GM18907 (cell line): ENCODE measurements at regions not wholly inside any gene's neighbourhood (a gene's known extent, or its start where the extent isn't known, plus 50 kb on each side); places are given as distances from the start of the nearest gene placed in this dataset.

Experiments used
- ATAC-seq: cut with Tn5 transposase; IDR thresholded peaks from one replicate; pipeline ENCODE4 v1.9.1; 2021; ENCODE audit warnings: mild to moderate bottlenecking, moderate library complexity; ENCODE audit not compliant: unreplicated experiment

DNA sequence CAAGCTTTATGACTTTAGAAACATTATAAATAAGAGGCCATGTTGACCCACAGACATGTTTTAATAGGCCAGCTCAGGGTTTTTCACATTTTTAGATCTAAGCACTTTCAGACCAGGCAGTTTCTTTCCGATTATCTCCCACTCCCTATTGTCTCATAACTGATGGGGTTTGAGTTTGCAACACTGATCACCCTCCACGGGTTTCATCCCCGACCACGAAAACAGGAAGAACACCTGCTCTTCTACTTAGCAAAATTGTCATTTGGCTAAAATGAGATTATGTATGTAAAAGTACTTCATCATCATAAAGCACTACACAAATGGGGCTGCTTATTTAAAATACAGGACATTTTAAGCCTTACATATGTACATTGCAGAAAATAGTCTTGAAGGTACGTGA, 407.9 kb downstream of the HNRNPD start:
- no peak for ATAC-seq

DNA sequence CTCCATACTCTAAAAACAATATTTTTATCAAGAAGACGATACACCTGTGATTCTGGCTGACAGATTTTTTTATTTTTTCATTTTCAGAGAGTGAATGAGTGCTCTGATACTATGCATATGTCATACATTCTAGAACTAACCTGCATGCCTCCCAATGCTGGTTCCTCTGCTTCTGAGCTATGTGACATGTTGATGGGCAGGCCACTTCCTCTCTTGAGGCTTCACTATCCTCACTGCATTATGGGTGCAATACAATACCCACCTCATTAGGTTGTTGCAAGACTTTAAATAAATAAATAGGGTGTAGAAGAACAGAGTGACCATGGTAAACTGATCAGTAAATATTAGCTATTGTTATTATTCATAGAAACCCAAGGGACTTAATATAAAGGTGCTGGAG, 408.3 kb downstream of the HNRNPD start:
- no peak for ATAC-seq

DNA sequence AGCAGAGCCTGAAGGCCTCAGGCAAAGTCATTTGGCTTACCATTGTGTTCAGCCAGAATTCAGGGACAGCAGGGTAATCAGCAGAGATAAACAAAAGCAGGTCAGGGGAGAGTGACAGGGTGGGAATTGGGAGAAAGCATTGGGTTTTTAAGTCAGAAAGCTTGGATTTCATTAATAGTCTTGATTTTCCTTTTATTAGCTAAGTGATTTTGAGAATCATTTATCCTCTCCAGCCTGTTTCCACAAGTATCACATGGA, 410.1 kb downstream of the HNRNPD start:
- ATAC-seq = no peak

DNA sequence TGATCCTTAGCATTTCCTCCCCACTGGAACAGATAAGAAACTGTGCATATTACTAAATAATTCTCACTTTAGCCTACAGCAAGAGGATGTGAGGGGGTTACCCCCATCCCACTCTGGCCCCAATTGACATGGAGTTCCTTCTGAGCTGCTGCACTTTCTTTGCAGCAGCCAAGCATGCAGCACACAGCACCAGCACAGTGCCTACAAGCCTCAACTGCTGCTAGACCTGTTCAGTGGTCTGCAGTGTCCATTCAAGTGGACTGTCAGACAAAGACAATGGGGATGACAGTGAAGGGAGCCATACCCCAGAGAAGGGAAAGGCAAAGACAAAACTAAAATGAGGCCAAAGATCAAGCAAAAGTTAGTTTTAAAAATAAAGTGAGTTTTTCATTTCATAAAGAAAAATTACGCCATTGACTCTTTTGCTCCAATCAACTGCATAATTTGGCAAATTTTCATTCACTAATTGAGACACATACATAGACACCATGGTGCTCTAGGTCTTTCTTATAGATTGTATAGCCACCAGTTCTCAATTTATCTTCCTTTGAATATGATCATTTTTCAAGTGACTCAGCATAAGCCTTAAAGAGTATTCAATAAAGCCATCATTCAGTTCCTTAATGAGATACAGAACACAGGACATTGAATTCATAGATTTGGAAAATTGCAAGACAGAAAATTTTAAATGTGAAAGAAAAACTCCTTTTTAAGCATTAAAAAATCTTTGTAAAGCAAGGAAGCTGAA, 410.6 kb downstream of the HNRNPD start:
- no peak for ATAC-seq

DNA sequence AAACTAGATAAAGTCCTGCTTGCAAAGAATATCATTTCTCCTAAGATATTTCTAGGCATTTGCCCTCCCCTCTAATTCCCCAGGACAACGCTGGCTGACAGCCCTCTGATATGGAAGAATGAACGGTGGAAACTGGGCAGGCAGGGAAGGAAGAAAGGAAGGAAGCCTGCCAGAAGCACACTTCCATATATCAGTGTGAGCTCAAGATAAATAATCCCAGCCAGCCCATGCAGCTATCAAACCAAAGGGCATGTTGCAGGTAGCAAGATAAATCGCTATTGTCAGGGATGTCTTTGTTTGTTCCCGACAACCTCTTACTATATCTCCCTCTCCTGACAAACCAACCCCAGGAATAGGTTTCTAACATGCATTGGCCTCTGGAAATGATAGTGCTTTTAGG, 412.8 kb downstream of the HNRNPD start:
- ATAC-seq = no peak

DNA sequence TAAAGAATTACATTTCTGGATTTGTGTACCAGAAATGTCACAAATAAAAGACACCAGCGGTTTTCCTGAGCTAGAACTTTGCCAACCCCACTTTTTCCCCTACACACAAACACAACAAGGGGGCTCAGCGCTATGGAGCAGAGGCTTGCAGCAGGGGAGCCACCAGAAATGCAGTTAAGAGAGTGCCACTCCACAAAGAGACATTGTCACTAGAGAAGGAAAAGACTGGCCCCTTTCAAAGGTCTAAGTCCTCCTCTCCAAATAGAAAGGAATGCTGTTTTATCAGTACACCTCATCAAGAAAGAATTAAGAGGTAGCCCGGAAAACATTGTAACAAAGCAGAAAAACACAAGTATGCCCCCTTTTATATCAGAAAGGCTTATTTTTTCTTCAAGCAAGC, 419.5 kb downstream of the HNRNPD start:
- no peak for ATAC-seq

DNA sequence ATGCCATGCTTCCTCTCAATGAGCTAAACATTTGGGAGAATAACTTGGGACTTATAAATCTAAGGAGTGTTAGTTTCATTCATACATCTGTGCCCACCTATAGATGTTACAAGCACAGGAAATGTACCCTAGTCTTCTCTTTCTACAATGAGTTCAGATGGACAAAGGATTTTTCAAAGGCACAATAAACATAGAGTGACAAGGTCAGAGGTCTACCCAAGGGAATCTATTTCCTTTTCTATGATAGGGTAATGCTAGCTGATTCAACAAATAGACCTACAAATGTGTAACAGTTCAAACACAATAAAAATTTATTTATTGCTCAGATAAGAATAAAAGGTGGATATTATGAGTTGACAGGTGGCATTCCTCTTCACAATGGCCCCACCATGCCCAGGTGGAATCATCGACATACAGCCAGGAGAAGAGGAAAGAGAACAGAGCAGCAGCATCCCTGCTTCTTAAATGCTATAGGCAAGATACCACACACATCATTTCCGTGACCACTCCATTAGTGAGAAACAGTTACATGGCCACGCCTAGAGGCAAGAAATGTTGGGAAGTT, 421.8 kb downstream of the HNRNPD start:
- ATAC-seq = no peak

DNA sequence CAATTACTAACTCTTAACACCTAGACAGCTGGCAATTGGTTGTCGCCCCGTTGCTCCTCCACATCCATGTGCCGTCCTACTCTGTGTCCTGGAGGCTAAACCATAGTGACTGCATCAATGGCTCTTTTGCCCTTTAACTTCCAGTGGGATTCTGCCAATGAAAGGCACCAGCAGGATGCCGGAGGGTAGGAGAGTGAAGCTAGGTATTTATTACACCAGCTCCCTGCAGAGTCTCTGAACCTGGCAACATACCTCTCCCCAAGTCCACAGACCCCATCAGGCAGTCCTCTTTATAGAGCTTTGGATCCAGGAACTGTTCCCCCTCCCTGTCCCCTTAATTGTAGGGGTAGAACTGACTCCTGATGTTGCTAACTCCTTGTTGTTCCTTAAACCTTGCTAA, 426.8 kb downstream of the HNRNPD start:
- no peak for ATAC-seq

DNA sequence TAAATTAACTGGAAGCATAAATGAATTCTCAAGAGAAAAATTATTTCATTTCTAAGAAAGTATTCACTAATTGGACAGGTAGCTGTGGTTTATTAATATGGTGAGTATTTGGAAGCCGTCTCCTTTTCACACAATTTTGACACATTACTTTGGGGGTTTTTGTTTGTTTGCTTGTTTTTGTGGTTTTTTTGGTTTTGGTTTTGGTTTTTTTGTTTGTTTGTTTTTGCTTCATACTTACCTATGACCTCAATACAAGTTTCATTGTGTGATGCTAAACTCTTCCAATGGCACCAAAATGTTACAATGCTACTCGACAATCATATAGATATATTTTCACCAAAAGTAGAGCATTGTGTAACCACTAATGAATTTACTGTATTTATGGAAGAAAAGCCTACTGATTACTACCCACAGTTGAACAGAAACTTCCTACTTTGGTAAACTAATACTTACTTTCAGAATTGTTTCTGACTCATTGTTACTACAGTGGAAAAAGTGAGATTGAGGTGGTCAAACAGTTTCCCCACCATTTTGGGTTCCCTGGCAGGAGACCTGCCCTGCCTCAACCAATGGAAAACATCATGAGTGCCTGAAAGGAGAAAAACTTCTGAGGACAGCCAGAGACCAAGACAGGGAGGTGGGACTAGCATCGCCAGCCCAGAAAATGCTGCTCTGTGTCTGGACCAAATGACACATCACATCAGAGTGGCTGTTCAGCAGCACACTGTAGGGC, 443.1 kb downstream of the HNRNPD start:
- ATAC-seq = no peak

DNA sequence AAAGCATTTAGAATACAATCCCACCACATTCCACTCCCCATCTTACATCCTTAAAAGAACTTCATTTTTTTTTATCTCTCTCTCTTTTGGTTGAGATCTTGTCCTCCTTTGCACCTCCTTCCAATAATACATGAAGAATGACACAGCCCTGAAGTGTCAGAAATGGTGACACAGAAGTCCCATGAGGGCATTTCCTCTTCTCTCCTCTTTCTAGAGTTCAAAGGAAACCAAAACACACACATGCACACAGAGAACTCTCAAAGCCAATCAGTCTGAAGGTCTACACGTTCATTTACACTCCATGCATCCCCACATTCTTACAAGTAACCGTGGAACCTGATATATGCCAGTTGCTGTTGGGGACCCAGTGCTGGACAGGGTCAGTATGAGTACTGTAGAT, 450.7 kb downstream of the HNRNPD start:
- no peak for ATAC-seq

DNA sequence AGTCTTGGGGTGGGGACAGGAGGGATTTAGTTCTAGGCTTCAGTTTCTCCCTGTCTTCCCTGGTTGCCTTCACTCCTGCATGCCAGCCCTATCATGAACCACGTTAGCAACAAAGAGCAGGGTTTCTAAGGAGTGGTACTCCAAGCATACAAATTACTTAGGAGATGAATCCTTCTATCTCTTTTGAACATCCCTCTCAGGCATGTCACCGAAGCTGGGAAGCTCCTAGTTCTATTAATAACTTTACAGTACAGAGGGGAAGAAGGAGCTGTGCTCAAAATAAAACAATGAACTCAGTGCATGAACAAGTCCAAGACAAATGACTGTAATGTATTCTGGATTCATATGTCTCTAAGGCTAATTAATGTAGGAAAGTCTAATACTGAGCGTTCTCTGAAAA, 450.6 kb upstream of the RASGEF1B start:
- ATAC-seq = no peak

DNA sequence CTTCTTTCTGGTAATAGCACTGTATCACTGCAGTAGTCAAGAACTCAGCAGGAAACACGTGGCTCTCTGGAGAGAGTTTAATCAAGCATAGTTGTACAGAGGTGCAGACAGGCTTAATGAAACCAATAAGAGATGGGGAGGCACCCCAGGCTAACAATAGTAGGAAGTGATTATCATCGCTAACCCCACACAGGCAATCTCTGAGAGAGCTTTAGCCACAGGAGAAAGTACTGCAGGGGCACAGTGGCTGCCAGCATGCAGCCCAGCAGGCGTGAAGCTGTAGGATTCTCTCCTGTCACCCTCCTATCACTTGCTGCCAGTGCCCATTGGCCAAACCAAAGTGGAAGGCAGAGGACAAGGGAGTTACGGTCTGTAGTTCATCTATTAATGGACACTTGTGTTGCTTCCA, 450.0 kb upstream of the RASGEF1B start:
- no peak for ATAC-seq

DNA sequence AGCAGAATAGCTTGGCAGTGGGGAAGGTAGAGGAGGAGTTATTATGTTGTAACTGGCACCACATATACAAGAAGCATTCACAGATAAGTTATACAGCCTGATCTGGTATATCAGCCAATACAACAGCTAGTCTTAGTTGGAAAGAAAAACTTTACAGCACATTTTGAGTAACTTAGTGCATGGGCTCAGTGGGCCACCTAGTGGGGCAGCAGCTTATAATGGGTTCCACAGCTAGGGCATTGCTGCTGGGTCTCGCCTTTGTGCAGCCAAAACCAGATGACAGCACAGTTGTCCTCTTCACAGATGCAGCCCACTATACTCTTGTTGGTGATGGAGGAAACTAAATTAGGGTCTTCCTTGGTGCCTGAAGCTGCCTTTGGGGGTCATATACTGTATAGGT, 448.1 kb upstream of the RASGEF1B start:
- ATAC-seq = no peak

DNA sequence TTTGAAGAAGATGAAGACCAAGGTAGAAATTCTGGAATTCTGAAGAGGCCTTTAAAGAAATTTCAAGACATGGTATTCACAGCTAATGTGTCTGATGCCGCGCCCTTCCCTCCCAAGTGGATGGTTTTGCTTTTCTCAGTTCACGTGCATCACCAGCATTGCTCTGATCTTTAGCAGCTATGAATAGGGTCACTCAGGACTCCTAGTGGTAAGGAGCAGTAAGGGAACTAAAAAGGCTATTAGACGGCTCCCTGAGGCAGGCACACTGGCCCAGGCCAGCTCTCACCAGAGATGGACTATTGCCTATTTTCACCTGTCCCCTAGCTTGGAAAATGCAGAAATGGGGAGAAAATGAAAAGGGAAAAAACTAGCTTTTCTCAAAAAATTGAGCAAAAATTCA, 447.5 kb upstream of the RASGEF1B start:
- ATAC-seq = peak; percentile 91

DNA sequence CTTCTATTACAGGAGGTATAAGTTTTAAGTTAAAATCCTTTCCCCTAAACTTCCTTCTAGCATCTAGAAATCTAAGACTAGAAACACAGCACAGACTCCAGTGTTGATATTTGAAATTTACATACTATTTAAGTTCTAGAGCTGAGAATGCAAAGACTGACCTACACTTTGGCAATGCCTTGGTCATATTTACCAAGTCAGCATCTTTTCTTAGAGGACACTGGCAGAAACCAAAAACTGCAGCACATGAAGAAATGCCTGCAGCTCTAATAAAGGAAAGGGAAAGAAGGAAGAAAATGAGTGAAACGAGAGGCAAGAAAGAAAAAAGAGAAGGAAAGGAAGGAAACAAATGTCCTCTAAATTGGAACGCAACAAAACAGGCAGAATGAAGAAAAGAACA, 443.7 kb upstream of the RASGEF1B start:
- ATAC-seq = no peak

DNA sequence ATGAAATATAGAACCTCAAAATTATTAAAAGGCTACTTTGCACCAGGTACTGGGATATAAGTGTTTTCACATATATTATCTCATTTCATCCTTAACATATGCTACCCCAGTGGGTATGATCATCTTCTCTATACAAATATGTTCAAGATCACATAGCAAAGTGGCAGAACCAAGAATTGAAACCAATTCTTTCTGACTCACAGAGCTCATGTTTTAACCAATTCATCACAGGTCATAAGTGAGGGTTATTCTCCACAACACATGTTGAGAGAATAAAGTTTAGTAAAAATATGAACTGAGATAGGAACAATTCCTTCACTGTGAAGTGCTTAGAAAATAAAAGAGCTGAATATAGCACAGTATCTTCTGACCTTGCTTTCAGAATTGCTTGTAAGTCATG, 442.9 kb upstream of the RASGEF1B start:
- peak; percentile 43 for ATAC-seq

DNA sequence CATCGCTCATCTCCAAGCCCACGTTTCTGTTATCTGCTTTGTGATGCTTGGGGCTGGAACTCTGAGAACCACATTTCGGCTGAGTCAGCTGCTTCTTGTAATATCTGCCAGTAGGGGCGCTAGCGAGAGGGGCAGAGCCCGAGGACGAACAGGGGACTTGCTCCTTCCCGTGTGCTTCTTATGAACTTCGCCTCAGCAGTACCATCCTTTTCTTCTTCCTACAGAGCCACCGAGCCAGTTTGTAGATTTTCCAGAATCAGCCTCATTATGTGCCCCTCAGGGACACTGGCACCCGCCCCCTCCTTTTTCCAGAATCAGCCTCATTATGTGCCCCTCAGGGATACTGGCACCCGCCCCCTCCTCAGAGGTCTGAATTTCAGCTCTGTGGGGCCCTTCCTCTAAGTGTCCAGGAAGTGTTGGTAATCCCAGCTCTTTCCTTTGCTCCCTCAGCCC, 441.7 kb upstream of the RASGEF1B start:
- ATAC-seq = peak; percentile 78

DNA sequence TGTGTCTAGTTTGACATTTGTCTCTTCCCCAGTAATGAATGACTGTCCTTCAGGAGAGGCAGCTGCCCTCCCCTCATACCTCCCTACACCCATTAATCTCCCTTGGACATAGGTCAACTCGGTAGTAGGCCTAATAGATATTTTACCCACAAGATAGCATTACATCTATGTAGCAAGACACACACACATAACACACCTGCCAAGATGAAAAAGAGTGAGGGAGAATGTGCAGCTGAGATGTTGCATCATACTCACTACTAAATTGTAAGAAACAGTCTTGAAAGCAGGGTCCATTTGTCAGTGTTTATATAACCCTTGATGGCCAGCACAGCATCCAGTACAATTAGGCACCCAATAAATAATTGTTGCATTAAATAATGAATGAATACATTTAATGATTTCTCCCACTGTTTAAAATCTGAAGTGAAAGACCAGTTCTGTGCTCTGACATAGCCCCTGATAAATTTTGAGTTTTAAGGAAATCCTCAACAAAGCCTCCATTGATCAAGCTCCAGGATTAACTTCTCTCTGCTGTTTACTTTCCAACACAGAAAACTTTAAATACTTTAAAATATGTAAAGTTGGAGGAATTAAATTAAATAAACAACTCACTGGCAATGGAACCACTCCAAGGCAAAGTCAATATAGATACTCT, 440.8 kb upstream of the RASGEF1B start:
- no peak for ATAC-seq

DNA sequence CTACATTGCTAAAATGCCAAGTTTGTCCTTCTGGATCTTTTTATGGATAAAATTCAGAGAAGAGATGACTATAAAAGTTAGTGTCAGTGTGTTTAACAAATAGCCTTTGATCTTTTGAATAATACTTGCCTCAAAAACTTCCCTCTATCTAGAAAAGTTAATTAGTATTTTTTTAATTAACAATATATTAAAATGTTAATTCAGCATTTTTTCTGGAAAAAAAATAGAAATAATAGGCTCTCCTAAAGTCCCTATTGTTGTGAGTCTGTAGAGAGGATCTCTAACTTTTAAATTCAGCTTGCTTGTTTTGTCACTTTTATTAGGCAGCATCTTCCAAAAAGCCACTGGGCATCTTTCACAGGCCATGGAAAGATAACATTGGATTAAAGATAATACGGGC, 435.2 kb upstream of the RASGEF1B start:
- no peak for ATAC-seq

DNA sequence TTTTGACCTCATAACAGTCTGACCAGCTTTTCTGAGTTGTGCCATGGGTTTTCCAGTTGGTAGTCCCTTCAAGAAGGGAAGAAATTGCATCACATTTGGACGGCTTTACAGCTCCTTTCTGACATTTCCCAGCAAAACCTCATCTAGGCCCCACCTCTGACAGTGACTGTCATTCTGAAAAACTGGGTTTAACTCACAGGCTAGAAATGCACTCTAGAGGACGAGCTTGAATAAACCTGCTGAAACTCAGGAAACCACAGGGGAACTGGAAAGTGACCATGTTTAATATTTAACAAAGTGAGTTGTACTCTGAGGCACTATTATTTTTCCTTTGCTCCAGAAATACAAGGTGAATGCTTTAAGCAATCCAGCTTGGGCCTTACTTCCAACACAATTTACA, 434.3 kb upstream of the RASGEF1B start:
- ATAC-seq = peak; percentile 100

DNA sequence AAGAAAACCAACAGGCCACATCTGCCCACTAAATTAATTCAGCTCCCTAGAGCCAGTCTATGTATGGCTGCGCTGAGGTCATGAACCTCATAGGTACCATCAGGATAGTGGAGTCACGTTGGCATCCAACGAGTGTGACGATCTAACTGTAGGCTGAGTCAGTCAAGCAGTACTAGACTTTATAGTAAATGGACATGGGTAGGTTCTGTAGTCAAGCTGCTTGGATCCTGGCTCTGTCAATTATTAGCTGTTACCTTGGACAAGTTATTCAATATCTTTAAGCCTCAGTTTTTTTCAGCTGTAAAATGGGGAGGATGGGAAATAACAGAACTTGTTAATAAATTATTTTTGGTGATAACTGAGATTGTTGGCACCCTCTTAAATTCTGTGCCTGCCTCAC, 432.4 kb upstream of the RASGEF1B start:
- no peak for ATAC-seq

DNA sequence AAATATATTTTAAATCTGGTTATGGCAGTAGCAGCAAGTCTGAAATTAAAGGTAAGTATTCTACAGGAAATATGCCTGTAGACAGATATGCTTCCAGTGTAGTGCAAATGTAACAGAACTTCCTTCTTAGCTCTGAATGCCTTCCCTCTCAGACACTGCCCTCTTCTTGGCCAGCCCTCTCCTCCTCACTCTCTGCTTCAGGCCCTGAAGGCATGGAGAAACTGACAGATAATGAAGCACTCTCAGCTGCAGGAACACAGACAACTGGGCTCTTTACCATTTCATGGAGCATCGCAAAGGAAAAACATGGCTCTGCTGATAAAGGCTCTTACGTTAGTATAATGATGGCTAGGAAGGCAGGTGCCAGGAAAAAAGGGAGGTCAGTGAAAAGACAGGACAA, 431.5 kb upstream of the RASGEF1B start:
- ATAC-seq = no peak
